HepG2 (cell line): ENCODE measurements at regions not wholly inside any gene's neighbourhood (a gene's known extent, or its start where the extent isn't known, plus 50 kb on each side); places are given as distances from the start of the nearest gene placed in this dataset.
A peak's percentile ranks its signal among the peaks of the same experiment; 100 is the strongest.
"Not testable (repeated sequence)": the region's sequence is repeated elsewhere in the genome, so short reads cannot be mapped to it uniquely, and the experiment has no call there.

Experiments
- ATAC-seq: fragments of 200-7000 bp; cut with Tn5 transposase; 3 replicates; pipeline ENCODE4 v1.9.1; 2020; ENCODE audit warnings: mild to moderate bottlenecking, moderate library complexity
- BruUV-seq: library from RNA; stranded (reverse); fragments of 400-500 nt; replicated peaks from 2 replicates; lab custom pipeline; 2021; lab: Mats Ljungman, UMichigan
- CTCF ChIA-PET: fragments of 300-600 bp; formaldehyde crosslinking; extraction: SDS; loops from one replicate; lab custom pipeline; 2021; ENCODE audit warnings: low total read pairs, inconsistent platforms, low intra/inter-chr PET ratio; lab: Yijun Ruan, JAX
- POLR2A ChIA-PET: fragments of 350-600 bp; sonication (Branson Sonifier 250); formaldehyde crosslinking; loops from one replicate; lab custom pipeline; 2020; ENCODE audit warnings: antibody characterized with exemption, inconsistent platforms; lab: Yijun Ruan, JAX
- DNase-seq: peaks from one replicate; pipeline ENCODE4 v3.0.0-alpha.2; 2015; ENCODE audit warnings: low spot score
- FAIRE-seq: peaks from 3 replicates; lab custom pipeline; 2011; peaks lifted over from hg19 to GRCh38; lab: Jason Lieb, UNC
- H2AFZ ChIP-seq: one replicate; pipeline ENCODE4 v1.6.1; 2011; ENCODE audit warnings: low read length, inconsistent platforms
- H3K27ac ChIP-seq: fragments of 300-600 bp; 3 replicates; pipeline ENCODE4 v1.8.0; 2011; ENCODE audit warnings: mixed run types, mild to moderate bottlenecking, mixed read lengths, low read length, inconsistent platforms; ENCODE audit not compliant: insufficient read depth; ENCODE audit errors: extremely low read length
- H3K27me3 ChIP-seq, 2 experiments: fragments of 200-600 bp in 1 of 2; 2 replicates in 1 of 2; 3 replicates in 1 of 2; pipeline versions ENCODE4 v1.6.0 to v1.8.0; 2011; ENCODE audit warnings: low read length in 2 of 2, mild to moderate bottlenecking in 2 of 2, moderate library complexity in 2 of 2, inconsistent platforms in 1 of 2; ENCODE audit not compliant: insufficient read depth in 2 of 2, control insufficient read depth in 1 of 2
- H3K36me3 ChIP-seq, 2 experiments: fragments of 200-600 bp in 1 of 2; replicated peaks in 1 of 2; 2 replicates in 1 of 2; 3 replicates in 1 of 2; pipeline versions ENCODE4 v1.5.1 to v1.8.0; 2011; ENCODE audit warnings: low read length in 2 of 2, inconsistent platforms in 1 of 2; ENCODE audit not compliant: insufficient read depth in 2 of 2, control insufficient read depth in 1 of 2
- H3K4me1 ChIP-seq: 2 replicates; pipeline ENCODE4 v1.5.1; 2012; ENCODE audit warnings: low read length, inconsistent platforms; ENCODE audit not compliant: insufficient read depth
- H3K4me2 ChIP-seq: 2 replicates; pipeline ENCODE4 v1.6.0; 2011; ENCODE audit warnings: low read depth, low read length, inconsistent platforms
- H3K4me3 ChIP-seq, 3 experiments: fragments of 200-600 bp in 1 of 3; sonication (generic), shearing (Covaris generic) in 1 of 3; replicated peaks in 1 of 3; 2 replicates each; pipeline ENCODE4 v1.5.1; 2011 to 2016; ENCODE audit warnings: low read length in 3 of 3, inconsistent platforms in 2 of 3, low read depth in 2 of 3, mild to moderate bottlenecking in 2 of 3, control low read depth in 1 of 3, mixed read lengths in 1 of 3; ENCODE audit not compliant: insufficient read depth in 1 of 3
- H3K79me2 ChIP-seq: one replicate; pipeline ENCODE4 v1.6.1; 2011; ENCODE audit warnings: low read length, inconsistent platforms; ENCODE audit not compliant: insufficient read depth
- H3K9ac ChIP-seq: 2 replicates; pipeline ENCODE4 v1.6.0; 2011; ENCODE audit warnings: mild to moderate bottlenecking, low read depth, low read length, inconsistent platforms; ENCODE audit not compliant: insufficient read depth
- H3K9me3 ChIP-seq: 2 replicates; pipeline ENCODE4 v1.5.1; 2012; ENCODE audit warnings: mild to moderate bottlenecking, low read length
- H4K20me1 ChIP-seq: 2 replicates; pipeline ENCODE4 v1.6.0; 2011; ENCODE audit warnings: inconsistent platforms, mild to moderate bottlenecking, low read length, moderate library complexity; ENCODE audit not compliant: insufficient read depth
- WGBS: methylation state at CpG from one replicate; pipeline ENCODE4 v1.1.6; 2017; ENCODE audit warnings: low lambda C conversion rate; 5-methylcytosine and 5-hydroxymethylcytosine counted together
- in situ Hi-C: cut with HindIII; loops from 2 replicates; pipeline ENCODE4 v1.10.0; 2017; ENCODE audit warnings: low pct_unique_long_range_greater_than_20kb; ENCODE audit not compliant: extremely low pct_ligation_motif_present
- intact Hi-C: fragments of 100-400 bp; cut with micrococcal nuclease; formaldehyde crosslinking; loops from one replicate; pipeline ENCODE4 v1.10.0; 2022; ENCODE audit not compliant: unreplicated experiment

DNA sequence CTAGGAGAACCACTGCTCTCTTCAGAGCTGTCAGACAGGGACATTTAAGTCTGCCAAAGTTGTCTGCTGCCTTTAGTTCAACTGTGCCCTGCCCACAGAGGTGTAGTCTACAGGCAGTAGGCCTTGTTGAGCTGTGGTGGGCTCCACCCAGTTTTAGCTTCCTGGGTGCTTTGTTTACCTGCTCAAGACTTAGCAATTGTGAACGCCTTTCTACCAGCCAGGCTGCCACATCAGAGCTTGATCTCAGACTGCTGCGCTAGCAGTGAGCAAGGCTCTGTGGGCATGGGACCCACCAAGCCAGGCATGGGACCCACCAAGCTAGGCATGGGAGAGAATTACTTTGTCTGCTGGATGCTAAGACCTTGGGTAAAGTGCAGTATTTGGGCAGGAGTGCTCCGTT lies 96.5 kb downstream of the RBMY1J start:
- H3K36me3 ChIP-seq, intact Hi-C loops, H3K9ac ChIP-seq, H3K4me2 ChIP-seq, POLR2A ChIA-PET, FAIRE-seq, H3K27me3 ChIP-seq, BruUV-seq, H3K4me1 ChIP-seq, H3K27ac ChIP-seq, ATAC-seq, H3K4me3 ChIP-seq, H3K9me3 ChIP-seq, CTCF ChIA-PET, H2AFZ ChIP-seq, H4K20me1 ChIP-seq, in situ Hi-C loops, DNase-seq, H3K79me2 ChIP-seq: not testable (repeated sequence)
- no CpG with 5 or more reads among the region's 3 CpGs for WGBS

DNA sequence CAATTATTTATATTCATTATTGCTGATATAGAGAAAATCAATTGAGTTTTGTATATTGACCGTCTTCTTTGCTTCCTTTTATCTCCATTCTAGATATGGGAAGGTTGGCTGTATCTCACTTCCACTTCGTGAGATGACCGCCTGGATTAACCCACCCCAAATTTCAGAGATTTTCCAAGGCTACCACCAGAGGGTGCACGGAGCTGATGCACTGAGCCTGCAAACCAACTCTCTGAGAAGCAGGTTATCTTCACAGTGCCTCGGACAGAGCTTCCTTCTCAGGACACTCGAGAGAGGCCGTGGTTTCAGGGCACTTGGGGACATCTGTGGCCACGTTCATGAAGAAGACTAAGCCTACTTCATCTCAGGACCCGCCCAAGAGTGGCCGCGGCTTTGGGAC lies 110.5 kb downstream of the RBMY1J start:
- H3K4me1 ChIP-seq, POLR2A ChIA-PET, H3K36me3 ChIP-seq, H3K4me3 ChIP-seq, H3K79me2 ChIP-seq, DNase-seq, intact Hi-C loops, CTCF ChIA-PET, in situ Hi-C loops, H3K27ac ChIP-seq, H3K4me2 ChIP-seq, H3K9me3 ChIP-seq, FAIRE-seq, H3K9ac ChIP-seq, BruUV-seq, H4K20me1 ChIP-seq, H3K27me3 ChIP-seq, H2AFZ ChIP-seq: not testable (repeated sequence)
- peak; percentile 59; the same call in 2 of the 3 replicates for ATAC-seq
- WGBS = no CpG with 5 or more reads among the region's 11 CpGs

DNA sequence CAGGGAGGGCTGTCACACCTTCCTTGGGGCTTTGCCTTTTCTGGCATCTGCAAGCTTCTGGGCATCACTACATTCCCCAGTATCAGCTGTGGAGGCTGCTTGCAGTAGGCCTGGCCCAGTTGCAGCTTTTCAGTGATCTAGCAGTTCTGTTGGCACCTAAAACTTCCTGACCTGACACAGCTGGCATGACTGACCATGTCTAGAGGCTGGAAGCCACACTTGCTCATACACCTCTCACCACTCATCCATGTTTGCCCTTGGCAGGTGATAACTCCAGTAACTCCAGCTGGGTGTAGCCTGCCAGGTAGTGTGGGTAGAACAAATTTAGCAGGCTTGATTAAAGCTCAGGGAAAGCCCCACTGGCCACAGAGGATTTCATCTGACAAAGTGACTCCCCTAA lies 122.6 kb downstream of the RBMY1J start:
- H3K79me2 ChIP-seq, intact Hi-C loops, BruUV-seq, H2AFZ ChIP-seq, in situ Hi-C loops, H3K27me3 ChIP-seq, H3K4me2 ChIP-seq, ATAC-seq, H3K27ac ChIP-seq, FAIRE-seq, H3K36me3 ChIP-seq, H3K9ac ChIP-seq, H3K9me3 ChIP-seq, H3K4me1 ChIP-seq, H3K4me3 ChIP-seq, DNase-seq, H4K20me1 ChIP-seq, CTCF ChIA-PET, POLR2A ChIA-PET: not testable (repeated sequence)

DNA sequence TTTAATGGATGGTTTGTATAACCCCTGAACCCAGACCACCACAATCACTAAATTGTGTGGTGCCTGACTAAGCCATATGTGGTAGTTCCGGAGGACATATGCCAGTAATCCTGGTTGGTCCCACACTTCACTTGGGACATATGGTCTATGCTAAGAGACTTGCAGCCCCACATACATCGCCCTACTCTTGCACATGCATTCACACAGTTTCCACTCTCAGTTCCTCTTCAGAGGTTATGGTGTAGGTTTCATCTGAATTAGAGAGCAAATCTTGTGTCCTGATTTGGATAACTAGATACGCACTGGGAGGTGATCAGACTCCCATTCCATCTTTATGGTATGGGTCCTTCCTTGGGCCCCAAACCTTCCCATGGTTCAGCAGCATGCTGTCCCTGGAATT lies 169.8 kb downstream of the RBMY1J start:
- CTCF ChIA-PET, in situ Hi-C loops, H3K4me3 ChIP-seq, H2AFZ ChIP-seq, H3K9me3 ChIP-seq, H3K9ac ChIP-seq, FAIRE-seq, H4K20me1 ChIP-seq, H3K27me3 ChIP-seq, ATAC-seq, H3K4me2 ChIP-seq, intact Hi-C loops, DNase-seq, H3K27ac ChIP-seq, H3K36me3 ChIP-seq, H3K4me1 ChIP-seq, POLR2A ChIA-PET, H3K79me2 ChIP-seq, BruUV-seq: not testable (repeated sequence)
- WGBS = no CpG with 5 or more reads among the region's 3 CpGs
